Naive thymus-derived CD4-positive, alpha-beta T cell (primary cell): ENCODE measurements at regions not wholly inside any gene's neighbourhood (a gene's known extent, or its start where the extent isn't known, plus 50 kb on each side); places are given as distances from the start of the nearest gene placed in this dataset.

ENCODE experiments used
- ATAC-seq: fragments of 150-1000 bp; cut with Tn5 transposase; 2 replicates; pipeline ENCODE4 v1.10.0; 2021; ENCODE audit warnings: mild to moderate bottlenecking, moderate library complexity
- CTCF ChIA-PET: fragments of 350-600 bp; sonication (Branson Sonifier 250); formaldehyde crosslinking; loops from one replicate; lab custom pipeline; 2021; ENCODE audit warnings: antibody characterized with exemption; lab: Charles Lee
- POLR2A ChIA-PET: fragments of 350-600 bp; sonication (Branson Sonifier 250); formaldehyde crosslinking; loops from one replicate; lab custom pipeline; 2021; ENCODE audit warnings: antibody characterized with exemption, inconsistent platforms; lab: Charles Lee
- DNase-seq, 9 donors: peaks; one replicate each; pipeline versions ENCODE4 v3.0.0 to v3.0.0-alpha.2; 2020 to 2022; ENCODE audit warnings: mixed read lengths in 1 of 9
- H3K27ac ChIP-seq: one replicate; pipeline ENCODE4 v1.7.0; 2013; ENCODE audit warnings: mild to moderate bottlenecking, low read depth, low read length, moderate library complexity
- H3K27me3 ChIP-seq, 2 donors: one replicate each; pipeline ENCODE4 v1.7.0; 2013; ENCODE audit warnings: low read length in 2 of 2, mild to moderate bottlenecking in 2 of 2, moderate library complexity in 2 of 2; ENCODE audit not compliant: control insufficient read depth in 2 of 2, insufficient read depth in 2 of 2
- H3K36me3 ChIP-seq, 3 experiments: 1 replicate in 2 of 3; 2 replicates in 1 of 3; pipeline ENCODE4 v1.7.0; 2013; ENCODE audit warnings: low read length in 3 of 3, mild to moderate bottlenecking in 3 of 3, moderate library complexity in 1 of 3; ENCODE audit not compliant: insufficient read depth in 3 of 3, control insufficient read depth in 2 of 3
- H3K4me1 ChIP-seq, 2 donors: one replicate each; pipeline ENCODE4 v1.7.0; 2013; ENCODE audit warnings: low read length in 2 of 2, mild to moderate bottlenecking in 2 of 2, moderate library complexity in 1 of 2; ENCODE audit not compliant: control insufficient read depth in 2 of 2, insufficient read depth in 2 of 2
- H3K4me3 ChIP-seq: 2 replicates; pipeline ENCODE4 v1.7.0; 2013; ENCODE audit warnings: mild to moderate bottlenecking, low read length
- H3K9me3 ChIP-seq, 3 experiments: 1 replicate in 2 of 3; 2 replicates in 1 of 3; pipeline ENCODE4 v1.7.0; 2013; ENCODE audit warnings: low read length in 3 of 3; ENCODE audit not compliant: control insufficient read depth in 2 of 3
- H3K27ac Mint-ChIP-seq, 9 donors: one replicate each; pipeline ENCODE4 v1.8.0; 2020 to 2022; ENCODE audit warnings: mixed read lengths in 9 of 9, mild to moderate bottlenecking in 8 of 9, moderate library complexity in 5 of 9, inconsistent platforms in 2 of 9
- H3K27me3 Mint-ChIP-seq, 5 donors: one replicate each; pipeline ENCODE4 v1.8.0; 2021 to 2022; ENCODE audit warnings: mixed read lengths in 5 of 5, mild to moderate bottlenecking in 1 of 5
- H3K36me3 Mint-ChIP-seq, 5 donors: one replicate each; pipeline ENCODE4 v1.8.0; 2020 to 2022; ENCODE audit warnings: mixed read lengths in 5 of 5, mild to moderate bottlenecking in 3 of 5, inconsistent platforms in 1 of 5
- H3K4me1 Mint-ChIP-seq, 7 donors: one replicate each; pipeline ENCODE4 v1.8.0; 2020 to 2022; ENCODE audit warnings: mixed read lengths in 7 of 7, mild to moderate bottlenecking in 3 of 7, inconsistent platforms in 1 of 7
- H3K4me3 Mint-ChIP-seq, 10 donors: one replicate each; pipeline ENCODE4 v1.8.0; 2020 to 2022; ENCODE audit warnings: mild to moderate bottlenecking in 10 of 10, mixed read lengths in 10 of 10, moderate library complexity in 6 of 10, inconsistent platforms in 2 of 10
- H3K9me3 Mint-ChIP-seq, 11 donors: one replicate each; pipeline ENCODE4 v1.8.0; 2020 to 2022; ENCODE audit warnings: mixed read lengths in 11 of 11, mild to moderate bottlenecking in 4 of 11, inconsistent platforms in 1 of 11, moderate library complexity in 1 of 11
- intact Hi-C, 2 donors: fragments of 100-400 bp; cut with micrococcal nuclease; formaldehyde crosslinking; loops; one replicate each; pipeline ENCODE4 v1.15.1; 2023

DNA sequence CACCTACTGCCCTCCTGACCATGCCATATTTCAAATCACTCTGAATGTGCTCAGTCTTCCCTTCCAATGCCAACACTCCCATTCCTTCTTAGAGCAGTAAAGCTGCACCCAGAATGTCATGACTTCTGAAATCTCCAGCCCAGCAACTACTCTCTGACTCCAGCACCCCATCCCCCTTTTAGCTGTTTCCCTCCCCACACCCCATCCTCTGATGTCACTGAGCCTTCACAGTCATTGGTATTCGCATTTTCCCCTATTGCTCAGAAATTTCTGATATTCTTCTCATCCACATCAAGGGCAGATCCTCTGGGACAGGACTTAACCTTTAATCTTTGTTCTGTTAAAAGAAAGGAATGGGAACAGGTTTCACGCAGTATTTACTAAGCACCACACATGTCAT lies 67.1 kb upstream of the SLC4A11 start:
- Mint-ChIP-seq H3K4me1 (peaks cover 0 to 9% (median 0%) of the 10 kb centered on the region in 7 donors), H3K27ac (no peak overlapping the region), H3K9me3 (no peaks in the 10 kb centered on the region), H3K27me3 (no peaks in the 10 kb centered on the region), H3K36me3 (peaks cover 0 to 27% (median 16%) of the 10 kb centered on the region in 5 donors), H3K4me3 (no peak overlapping the region)
- no peak for DNase-seq
- Histone ChIP-seq H3K27me3 (no peaks in the 10 kb centered on the region), H3K9me3 (no peaks in the 10 kb centered on the region), H3K36me3 (peaks cover 0 to 5% (median 0%) of the 10 kb centered on the region in 3 experiments), H3K4me3 (no peak overlapping the region), H3K4me1 (no peaks in the 10 kb centered on the region), H3K27ac (no peak overlapping the region)
- ATAC-seq: no peak
- ChIA-PET POLR2A (no interaction called here), CTCF (no interaction called here)
- intact Hi-C loops: no loop called here

- Mint-ChIP-seq H3K27me3 (no peaks in the 10 kb centered on the region), H3K27ac (no peak overlapping the region), H3K36me3 (peaks cover 0 to 23% (median 16%) of the 10 kb centered on the region in 5 donors), H3K9me3 (no peaks in the 10 kb centered on the region), H3K4me1 (peaks cover 0 to 9% (median 0%) of the 10 kb centered on the region in 7 donors), H3K4me3 (no peak overlapping the region)
- Histone ChIP-seq H3K27me3 (no peaks in the 10 kb centered on the region), H3K27ac (no peak overlapping the region), H3K4me1 (no peaks in the 10 kb centered on the region), H3K9me3 (no peaks in the 10 kb centered on the region), H3K36me3 (peaks cover 0 to 5% (median 0%) of the 10 kb centered on the region in 3 experiments), H3K4me3 (no peak overlapping the region)
- CTCF ChIA-PET: interaction anchor here (0.7 to 1.2 kb wide), 2 partner anchors 8 to 11 kb away, joined by 3 read pairs; no protein-coding TSS in a partner anchor
- POLR2A ChIA-PET: no interaction called here
- intact Hi-C loops: no loop called here
- DNase-seq: no peak
- ATAC-seq: no peak
Observed at GRCh38 chr20:3304456-3304855, 65.5 kb upstream of the SLC4A11 start.

DNA sequence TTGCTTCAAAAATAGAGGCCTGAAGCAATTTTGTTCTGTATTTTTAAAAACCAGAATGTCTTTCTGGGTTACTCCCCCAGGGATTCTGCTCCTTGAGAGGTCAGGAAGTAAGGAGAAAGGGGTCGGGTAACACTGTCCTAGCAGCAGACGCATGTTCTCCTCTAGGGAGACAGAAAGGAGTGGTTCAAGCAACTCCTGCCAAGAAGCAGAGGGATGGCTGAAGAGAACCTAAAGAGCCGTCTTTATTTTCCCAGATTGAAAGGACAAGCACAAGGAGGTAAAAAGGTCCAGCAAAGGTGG lies 58.0 kb upstream of the SLC4A11 start:
- H3K36me3 Mint-ChIP-seq: peaks cover 0 to 15% (median 0%) of the 10 kb centered on the region in 5 donors
- no peak overlapping the region for H3K4me3 Mint-ChIP-seq
- ChIA-PET CTCF (interaction anchor here (0.8 kb wide), 1 partner anchor 9 kb away, joined by 3 read pairs; no protein-coding TSS in a partner anchor), POLR2A (no interaction called here)
- Histone ChIP-seq H3K36me3 (peaks cover 0 to 4% (median 4%) of the 10 kb centered on the region in 3 experiments), H3K4me1 (no peaks in the 10 kb centered on the region), H3K27me3 (no peaks in the 10 kb centered on the region), H3K4me3 (no peak overlapping the region), H3K27ac (no peak overlapping the region), H3K9me3 (no peaks in the 10 kb centered on the region)
- intact Hi-C loops: no loop called here
- H3K27me3 Mint-ChIP-seq: no peaks in the 10 kb centered on the region
- no peaks in the 10 kb centered on the region for H3K4me1 Mint-ChIP-seq
- DNase-seq (no peak), ATAC-seq (no peak)
- no peaks in the 10 kb centered on the region for H3K9me3 Mint-ChIP-seq
- H3K27ac Mint-ChIP-seq: no peak overlapping the region

GRCh38 chr20:3296261-3297078 lies 57.5 kb upstream of the SLC4A11 start:
- CTCF ChIA-PET: interaction anchor here (1.4 kb wide), 1 partner anchor 8 kb away, joined by 3 read pairs; no protein-coding TSS in a partner anchor
- DNase-seq (no peak), ATAC-seq (no peak)
- Mint-ChIP-seq H3K4me1 (peaks cover 0 to 1% (median 0%) of the 10 kb centered on the region in 7 donors), H3K36me3 (peaks cover 0 to 19% (median 0%) of the 10 kb centered on the region in 5 donors), H3K27ac (no peak overlapping the region), H3K9me3 (no peaks in the 10 kb centered on the region), H3K27me3 (no peaks in the 10 kb centered on the region), H3K4me3 (no peak overlapping the region)
- Histone ChIP-seq H3K27ac (no peak overlapping the region), H3K4me3 (no peak overlapping the region), H3K4me1 (no peaks in the 10 kb centered on the region), H3K36me3 (peaks cover 0 to 4% (median 4%) of the 10 kb centered on the region in 3 experiments), H3K9me3 (no peaks in the 10 kb centered on the region), H3K27me3 (no peaks in the 10 kb centered on the region)
- intact Hi-C loops: no loop called here
- POLR2A ChIA-PET: no interaction called here
